Activated B cell treated with CpG ODN at 0.5 μM for 24 hours (primary cell): ENCODE measurements at regions not wholly inside any gene's neighbourhood (a gene's known extent, or its start where the extent isn't known, plus 50 kb on each side); places are given as distances from the start of the nearest gene placed in this dataset.
"Not testable (repeated sequence)": the region's sequence is repeated elsewhere in the genome, so short reads cannot be mapped to it uniquely, and the experiment has no call there.

Experiments
- ATAC-seq: fragments of 200-7000 bp; cut with Tn5 transposase; one replicate; pipeline ENCODE4 v1.10.0; 2021; ENCODE audit warnings: low read depth, mild to moderate bottlenecking, moderate library complexity
- CTCF ChIA-PET: fragments of 350-600 bp; sonication (Branson Sonifier 250); formaldehyde crosslinking; loops from one replicate; lab custom pipeline; 2021; ENCODE audit warnings: antibody characterized with exemption; lab: Charles Lee
- POLR2A ChIA-PET: fragments of 350-600 bp; sonication (Branson Sonifier 250); formaldehyde crosslinking; loops from one replicate; lab custom pipeline; 2021; ENCODE audit warnings: antibody characterized with exemption; lab: Charles Lee
- DNase-seq: peaks from one replicate; pipeline ENCODE4 v3.0.0; 2022
- H3K27ac Mint-ChIP-seq: one replicate; pipeline ENCODE4 v1.8.0; 2020; ENCODE audit warnings: mixed read lengths
- H3K27me3 Mint-ChIP-seq: one replicate; pipeline ENCODE4 v1.8.0; 2021; ENCODE audit warnings: mixed read lengths
- H3K36me3 Mint-ChIP-seq: one replicate; pipeline ENCODE4 v1.8.0; 2021; ENCODE audit warnings: low read depth, mixed read lengths
- H3K4me1 Mint-ChIP-seq: one replicate; pipeline ENCODE4 v1.8.0; 2021; ENCODE audit warnings: mixed read lengths
- H3K4me3 Mint-ChIP-seq: one replicate; pipeline ENCODE4 v1.8.0; 2020; ENCODE audit warnings: mild to moderate bottlenecking, mixed read lengths
- H3K9me3 Mint-ChIP-seq: one replicate; pipeline ENCODE4 v1.8.0; 2020; ENCODE audit warnings: mixed read lengths
- intact Hi-C: fragments of 100-400 bp; cut with micrococcal nuclease; formaldehyde crosslinking; loops from one replicate; pipeline ENCODE4 v1.15.1; 2024

DNA sequence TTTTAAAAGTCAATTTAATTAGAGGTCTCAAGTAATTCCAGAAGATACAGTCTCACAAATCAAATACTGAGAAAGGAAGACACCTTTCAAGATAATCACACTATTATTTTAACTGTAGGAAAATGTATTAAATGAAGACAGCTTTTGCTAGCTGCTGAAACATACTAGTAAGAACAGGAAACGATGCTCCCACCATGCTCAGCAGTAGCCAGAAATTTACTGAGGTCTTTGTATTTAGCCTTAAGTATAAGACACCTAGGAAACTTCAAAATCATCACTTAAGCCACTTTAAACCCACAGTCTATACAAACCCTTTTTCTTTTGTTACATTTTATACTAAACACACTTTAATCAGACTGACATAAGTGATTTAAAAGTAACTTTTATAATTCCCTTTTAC is 72.7 kb upstream of the NPIPB12 start:
- Mint-ChIP-seq H3K4me1 (peaks cover 22% of the 10 kb centered on the region), H3K36me3 (peaks cover 22% of the 10 kb centered on the region)
- H3K27me3 Mint-ChIP-seq, H3K27ac Mint-ChIP-seq, H3K9me3 Mint-ChIP-seq, DNase-seq, intact Hi-C loops, ATAC-seq, CTCF ChIA-PET, POLR2A ChIA-PET, H3K4me3 Mint-ChIP-seq: not testable (repeated sequence)

DNA sequence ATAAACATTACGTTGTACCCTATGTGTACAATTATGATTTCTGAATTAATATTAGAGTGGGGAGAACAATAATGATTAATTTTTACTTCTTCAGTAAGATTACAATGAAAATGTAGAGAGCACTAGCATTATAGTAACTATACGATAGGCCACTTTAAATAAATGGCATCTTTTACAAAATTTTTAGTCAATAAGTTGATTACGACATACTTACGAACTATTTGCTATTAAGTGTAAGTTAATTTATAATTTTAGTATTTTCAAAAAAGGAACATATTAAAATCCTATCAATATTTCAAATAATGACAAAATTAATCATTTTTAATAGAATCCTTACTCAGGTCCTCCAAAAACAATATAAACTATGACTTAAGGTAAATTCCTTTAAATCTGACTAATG is 75.6 kb upstream of the NPIPB12 start:
- CTCF ChIA-PET, result not testable (repeated sequence)

DNA sequence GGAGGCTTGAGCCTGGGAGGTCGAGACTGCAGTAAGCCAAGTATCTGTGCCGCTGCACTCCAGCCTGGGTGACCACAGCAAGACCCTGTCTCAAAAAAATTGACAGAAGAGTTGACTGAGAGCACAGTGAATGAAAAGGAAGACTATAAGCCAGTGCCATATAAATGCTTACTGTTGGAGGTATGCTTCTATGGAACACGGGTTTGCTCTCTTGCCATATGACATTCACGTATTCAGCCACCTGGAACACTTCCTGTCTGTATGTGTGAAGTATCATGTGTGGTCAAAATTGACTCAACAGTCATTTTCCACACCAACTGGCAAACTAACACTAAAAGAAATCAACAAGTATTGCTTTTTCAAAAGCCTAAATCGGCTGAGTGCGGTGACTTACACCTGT is 71.1 kb upstream of the SPN start:
- DNase-seq, POLR2A ChIA-PET, H3K27me3 Mint-ChIP-seq, H3K9me3 Mint-ChIP-seq, CTCF ChIA-PET, ATAC-seq: not testable (repeated sequence)
- intact Hi-C loops, result loop anchor here (10.0 kb wide), 2 partner anchors 53 to 783 kb away; partner anchors contain the start of genes MYL11 and TBC1D10B
- peak overlapping the region; percentile 68 for H3K27ac Mint-ChIP-seq
- peaks cover 11% of the 10 kb centered on the region for H3K36me3 Mint-ChIP-seq
- peak overlapping the region; percentile 60 for H3K4me3 Mint-ChIP-seq
- H3K4me1 Mint-ChIP-seq, result peaks cover 41% of the 10 kb centered on the region

More for the DNA sequence above, 75.6 kb upstream of the NPIPB12 start:
- peaks cover 18% of the 10 kb centered on the region for H3K36me3 Mint-ChIP-seq
- POLR2A ChIA-PET, intact Hi-C loops, ATAC-seq, DNase-seq, H3K4me3 Mint-ChIP-seq, H3K27ac Mint-ChIP-seq, H3K9me3 Mint-ChIP-seq, H3K27me3 Mint-ChIP-seq: not testable (repeated sequence)
- peaks cover 32% of the 10 kb centered on the region for H3K4me1 Mint-ChIP-seq

DNA sequence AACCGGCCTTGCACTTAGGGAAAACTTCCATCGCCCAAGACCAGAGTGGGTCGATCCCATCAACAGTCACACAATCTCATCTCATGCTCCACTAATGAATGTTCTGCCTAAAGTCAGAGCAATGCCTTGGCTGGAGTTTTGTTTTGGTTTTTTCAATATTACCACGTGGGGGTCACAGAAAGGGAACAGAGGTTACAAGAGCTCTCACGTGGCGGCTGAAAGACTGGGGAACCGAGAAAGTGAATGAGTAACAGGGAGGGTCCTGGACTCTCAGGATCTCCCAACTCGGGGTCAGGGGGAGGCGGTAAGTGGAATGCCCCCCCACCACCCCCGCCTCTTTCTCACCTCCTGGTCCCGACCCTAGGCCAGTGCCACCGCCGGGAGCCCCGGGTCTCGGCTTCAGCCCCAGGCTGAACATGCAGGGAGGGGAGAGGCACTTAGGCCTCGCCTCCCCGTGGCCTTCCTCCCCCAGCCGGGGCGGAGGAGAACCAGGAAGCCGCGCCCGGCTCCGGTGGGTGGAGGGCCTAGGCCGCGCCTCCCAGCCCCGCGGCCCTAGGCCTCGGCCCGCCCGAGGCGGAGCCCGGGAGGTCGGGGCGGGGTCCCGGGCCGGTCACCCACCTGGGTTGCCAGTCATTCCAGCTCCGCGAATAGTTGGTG is 68.7 kb upstream of the SPN start:
- H3K27me3 Mint-ChIP-seq, CTCF ChIA-PET, H3K36me3 Mint-ChIP-seq, H3K9me3 Mint-ChIP-seq: not testable (repeated sequence)
- H3K4me3 Mint-ChIP-seq, result peak overlapping the region; percentile 87
- peaks cover 34% of the 10 kb centered on the region for H3K4me1 Mint-ChIP-seq
- ATAC-seq (peak; percentile 66), DNase-seq (peak; percentile 62)
- H3K27ac Mint-ChIP-seq, result peak overlapping the region; percentile 86
- intact Hi-C loops, result loop anchor here (10.0 kb wide), 2 partner anchors 50 to 780 kb away; partner anchors contain the start of genes MYL11 and TBC1D10B
- POLR2A ChIA-PET, result interaction anchor here (0.5 to 1.1 kb wide), 5 partner anchors 50 to 519 kb away, joined by 3 to 6 read pairs (median 4); partner anchors contain the start of gene SPN

DNA sequence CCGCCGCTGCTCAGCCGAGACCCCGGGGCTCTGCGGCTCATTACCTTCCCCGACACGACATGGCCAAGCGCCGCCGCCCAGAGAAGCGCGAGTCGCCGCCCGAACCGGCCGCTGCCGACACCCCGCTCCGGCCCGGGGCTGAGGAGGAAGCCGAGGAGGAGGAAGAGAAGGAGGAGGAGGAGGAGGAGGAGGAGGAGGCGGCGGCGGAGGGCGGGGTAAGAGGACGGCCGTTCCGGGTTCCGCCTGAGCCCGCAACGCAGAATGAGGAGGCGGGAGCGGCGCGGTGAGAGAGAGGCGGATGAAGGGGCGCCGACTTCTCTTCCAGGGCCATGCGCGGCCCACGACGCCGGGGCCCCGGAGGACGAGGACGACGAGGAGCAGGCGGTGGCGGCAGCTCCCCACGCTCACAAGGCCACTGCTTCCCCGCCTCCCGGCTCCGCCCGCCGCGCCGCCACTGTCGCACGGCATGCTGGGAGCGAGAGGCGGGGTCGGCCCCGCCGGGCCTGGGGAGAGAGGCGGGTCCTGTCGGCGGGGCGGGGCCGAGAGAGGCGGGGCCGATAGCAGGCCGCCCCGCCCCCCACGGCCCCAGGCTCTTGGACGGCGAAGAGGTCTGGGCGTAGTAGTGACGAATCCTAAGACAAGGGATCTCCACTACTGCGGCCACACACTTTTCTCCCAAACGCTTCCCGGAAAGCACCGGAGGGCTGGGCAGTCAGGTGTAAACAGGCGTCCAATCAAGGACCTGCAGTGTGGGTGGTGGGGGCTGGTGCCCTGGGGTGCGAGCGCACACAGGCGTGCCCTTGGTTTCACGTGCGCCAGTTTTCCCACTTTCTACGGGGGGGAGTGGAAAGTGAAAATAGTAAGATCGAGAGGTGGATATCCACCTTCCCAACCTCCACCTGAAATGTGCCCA is 67.9 kb upstream of the SPN start:
- H3K36me3 Mint-ChIP-seq, H3K27me3 Mint-ChIP-seq, CTCF ChIA-PET, H3K9me3 Mint-ChIP-seq: not testable (repeated sequence)
- Mint-ChIP-seq H3K27ac (peak overlapping the region; percentile 83), H3K4me1 (peaks cover 35% of the 10 kb centered on the region), H3K4me3 (peak overlapping the region; percentile 86)
- ATAC-seq, result peak; percentile 75
- POLR2A ChIA-PET, result interaction anchor here (0.5 to 1.1 kb wide), 8 partner anchors 14 to 520 kb away, joined by 3 to 8 read pairs (median 4); partner anchors contain the start of gene SPN
- peak; percentile 94 for DNase-seq
- intact Hi-C loops, result loop anchor here (1.0 to 10.0 kb wide), 3 partner anchors 50 to 780 kb away; partner anchors contain the start of genes MYL11, PAGR1 and TBC1D10B

DNA sequence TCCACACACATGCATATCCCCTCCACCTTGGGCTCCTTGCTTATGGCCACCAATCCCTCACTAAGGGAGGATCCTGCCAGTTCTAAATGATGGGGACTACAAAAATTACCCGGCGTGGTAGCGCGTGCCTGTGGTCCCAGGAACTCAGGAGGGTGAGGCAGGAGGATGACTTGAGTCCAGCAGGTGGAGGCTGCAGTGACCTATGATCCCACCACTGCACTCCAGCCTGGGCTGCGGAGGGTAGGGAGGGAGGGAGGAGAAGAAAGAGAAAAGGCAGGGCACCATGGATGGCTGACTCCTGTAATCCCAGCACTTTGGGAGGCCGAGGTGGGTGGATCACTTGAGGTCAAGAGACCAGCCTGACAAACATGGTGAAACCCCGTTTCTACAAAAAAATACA is 66.0 kb upstream of the SPN start:
- H3K27me3 Mint-ChIP-seq, DNase-seq, ATAC-seq, H3K9me3 Mint-ChIP-seq, H3K27ac Mint-ChIP-seq, CTCF ChIA-PET, H3K4me3 Mint-ChIP-seq, H3K36me3 Mint-ChIP-seq: not testable (repeated sequence)
- intact Hi-C loops, result loop anchor here (10.0 kb wide), 2 partner anchors 48 to 778 kb away; partner anchors contain the start of genes MYL11 and TBC1D10B
- peaks cover 38% of the 10 kb centered on the region for H3K4me1 Mint-ChIP-seq
- POLR2A ChIA-PET, result interaction anchor here (0.6 kb wide), 1 partner anchor 475 kb away, joined by 3 read pairs; no protein-coding TSS in a partner anchor

DNA sequence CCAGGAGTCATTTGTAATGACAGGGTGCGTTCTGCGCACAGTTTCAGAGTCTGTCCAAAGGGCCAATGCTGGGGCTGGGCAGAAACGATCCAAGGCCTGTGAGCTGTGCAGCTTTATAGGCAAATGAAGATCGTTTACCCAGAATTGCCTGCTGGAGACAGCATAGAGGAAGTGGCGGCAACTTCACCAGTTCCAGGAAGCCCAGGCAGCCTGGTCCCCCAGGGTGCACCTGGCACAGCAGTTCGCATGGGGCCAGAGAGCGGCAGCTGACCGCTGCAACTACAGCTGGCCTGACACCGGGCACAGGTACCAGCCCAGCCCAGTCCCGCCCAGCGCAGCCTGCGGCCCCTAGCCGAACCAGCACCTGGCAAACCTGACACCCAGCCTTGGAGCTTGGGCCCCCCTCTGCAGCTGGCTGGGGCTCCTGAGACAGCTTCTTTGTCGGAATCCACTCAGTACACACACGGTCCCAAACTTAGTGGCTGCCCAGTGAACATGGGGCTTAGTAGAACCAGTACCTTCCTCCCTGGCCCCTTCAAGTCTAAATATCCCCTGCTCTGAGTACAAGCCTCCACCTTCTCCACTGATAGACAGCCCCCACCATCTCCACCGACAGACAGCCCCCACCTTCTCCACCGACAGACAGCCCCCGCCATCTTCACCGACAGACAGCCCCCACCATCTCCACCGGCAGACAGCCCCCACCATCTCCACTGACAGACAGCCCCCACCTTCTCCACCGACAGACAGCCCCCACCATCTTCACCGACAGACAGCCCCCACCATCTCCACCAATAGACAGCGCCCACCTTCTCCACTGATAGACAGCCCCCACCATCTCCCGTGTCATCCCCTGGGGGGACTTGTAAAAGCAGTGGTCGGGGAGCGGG is 62.7 kb upstream of the SPN start:
- ATAC-seq (peak; percentile 67), DNase-seq (peak; percentile 57)
- H3K9me3 Mint-ChIP-seq, H3K27me3 Mint-ChIP-seq, intact Hi-C loops, H3K36me3 Mint-ChIP-seq: not testable (repeated sequence)
- H3K4me3 Mint-ChIP-seq, result peak overlapping the region; percentile 69
- ChIA-PET POLR2A (interaction anchor here (0.5 to 1.0 kb wide), 6 partner anchors 9 to 251 kb away, joined by 3 to 10 read pairs (median 4); partner anchors contain the start of gene MAZ), CTCF (interaction anchor here (0.6 kb wide), 1 partner anchor 43 kb away, joined by 4 read pairs; no protein-coding TSS in a partner anchor)
- peak overlapping the region; percentile 74 for H3K27ac Mint-ChIP-seq
- peaks cover 38% of the 10 kb centered on the region for H3K4me1 Mint-ChIP-seq

DNA sequence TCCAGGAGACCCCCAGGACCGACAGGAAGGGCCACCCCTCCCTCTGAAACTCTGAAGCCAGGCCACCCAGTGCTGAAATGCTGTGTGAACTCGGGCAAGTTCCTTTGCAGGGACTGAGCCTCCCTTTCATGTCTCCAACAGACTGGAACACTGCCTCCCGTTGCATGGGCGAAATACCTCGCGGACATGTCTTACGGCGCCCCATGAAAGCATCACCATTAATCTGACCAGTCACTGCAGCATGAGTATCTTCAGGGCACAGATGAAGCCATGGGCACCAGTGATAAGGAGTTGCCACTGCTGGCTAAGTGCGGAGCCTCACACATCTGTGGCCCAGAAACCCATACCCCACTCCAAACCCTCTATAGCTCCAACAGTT is 60.8 kb upstream of the SPN start:
- H3K4me3 Mint-ChIP-seq, CTCF ChIA-PET, H3K27ac Mint-ChIP-seq, intact Hi-C loops, POLR2A ChIA-PET, ATAC-seq, H3K9me3 Mint-ChIP-seq, H3K36me3 Mint-ChIP-seq, DNase-seq, H3K27me3 Mint-ChIP-seq: not testable (repeated sequence)
- peaks cover 44% of the 10 kb centered on the region for H3K4me1 Mint-ChIP-seq

DNA sequence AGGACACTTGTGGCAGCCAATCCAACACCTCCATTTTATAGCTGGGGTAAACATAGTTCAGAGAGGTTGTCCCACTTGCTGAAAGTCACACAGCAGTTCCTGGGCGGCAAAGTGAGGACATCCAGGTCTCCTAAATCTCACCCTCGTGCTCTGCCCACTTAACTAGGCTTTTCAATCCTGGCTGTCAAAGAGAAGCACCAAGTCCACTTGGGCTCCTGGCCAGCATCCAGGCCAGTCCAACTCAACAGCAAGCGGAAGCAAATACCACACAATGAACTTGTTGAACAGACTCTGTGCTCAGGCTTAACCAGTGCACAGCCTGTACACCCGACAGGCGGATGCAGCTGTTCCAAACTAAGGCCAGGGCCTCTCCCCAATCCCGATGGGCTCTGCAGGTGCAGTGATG is 60.4 kb upstream of the SPN start:
- H3K27me3 Mint-ChIP-seq, ATAC-seq, POLR2A ChIA-PET, H3K36me3 Mint-ChIP-seq, DNase-seq, H3K27ac Mint-ChIP-seq, intact Hi-C loops, H3K4me3 Mint-ChIP-seq, CTCF ChIA-PET, H3K9me3 Mint-ChIP-seq: not testable (repeated sequence)
- H3K4me1 Mint-ChIP-seq, result peaks cover 49% of the 10 kb centered on the region

DNA sequence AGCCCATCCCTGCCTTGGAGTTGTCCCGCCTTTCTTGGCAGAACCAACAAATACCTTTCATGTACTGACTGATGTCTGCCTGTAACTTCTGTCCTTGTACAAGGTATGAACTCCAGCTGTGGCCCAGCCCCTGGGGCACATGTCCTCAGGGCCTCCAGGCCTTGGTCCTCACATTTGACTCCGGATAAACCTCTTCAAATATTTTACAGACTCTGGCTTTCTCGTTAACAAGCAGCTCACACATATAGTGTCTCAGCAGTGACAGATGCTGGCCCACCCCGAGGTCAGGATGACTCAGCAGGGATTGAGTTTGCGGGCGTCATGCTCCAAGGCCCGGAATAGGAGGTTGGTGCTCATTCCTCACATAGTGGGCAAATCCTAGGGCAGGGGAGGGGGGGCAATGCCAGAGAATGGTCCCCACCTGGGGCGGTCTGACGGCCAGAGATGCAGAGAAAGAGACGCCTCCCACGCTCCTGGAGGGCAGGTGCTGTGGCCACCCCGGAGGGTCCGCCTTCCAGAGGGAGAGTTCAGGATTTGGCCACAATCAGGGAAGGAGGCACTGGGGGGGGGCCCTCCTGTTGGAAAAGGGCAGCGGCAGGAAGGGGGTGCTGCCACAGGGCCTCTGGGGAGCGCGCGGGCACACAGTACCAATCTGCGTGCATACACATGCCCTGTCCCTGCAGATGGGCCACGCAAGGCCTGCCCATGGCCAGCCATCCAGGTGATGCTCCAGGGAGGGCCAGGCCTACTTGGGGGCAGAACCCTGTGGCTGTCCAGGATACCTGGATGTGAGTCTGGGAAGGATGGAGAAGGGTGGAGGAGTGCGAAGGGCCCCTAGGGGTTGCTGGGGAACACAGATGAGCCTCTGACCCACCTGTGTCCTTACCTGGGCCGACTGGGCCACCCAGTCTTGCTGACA is 58.2 kb upstream of the SPN start:
- intact Hi-C loops, DNase-seq, POLR2A ChIA-PET, CTCF ChIA-PET, H3K36me3 Mint-ChIP-seq, H3K27me3 Mint-ChIP-seq, H3K4me3 Mint-ChIP-seq, H3K27ac Mint-ChIP-seq, H3K9me3 Mint-ChIP-seq, ATAC-seq: not testable (repeated sequence)
- H3K4me1 Mint-ChIP-seq, result peaks cover 51% of the 10 kb centered on the region
